SH-SY5Y (cell line): ENCODE measurements at regions not wholly inside any gene's neighbourhood (a gene's known extent, or its start where the extent isn't known, plus 50 kb on each side); places are given as distances from the start of the nearest gene placed in this dataset.

Experiments
- GATA2 ChIP-seq: IDR thresholded peaks from 2 replicates; pipeline ENCODE4 v1.6.1; 2011; ENCODE audit warnings: mild to moderate bottlenecking, low read depth, low read length
- GATA3 ChIP-seq: IDR thresholded peaks from 2 replicates; pipeline ENCODE4 v1.6.1; 2011; ENCODE audit warnings: low read depth, mild to moderate bottlenecking, low read length, moderate library complexity

GRCh38 chr14:89743828-89744227, 210.7 kb downstream of the EFCAB11 start:
- TF ChIP-seq GATA3: no peak
- no peak for TF ChIP-seq GATA2

- TF ChIP-seq GATA3 (no peak), GATA2 (no peak)
Observed at GRCh38 chr14:89740241-89740640, 214.3 kb downstream of the EFCAB11 start.

GRCh38 chr14:89736881-89737280, 217.6 kb downstream of the EFCAB11 start:
- TF ChIP-seq GATA2: no peak
- no peak for TF ChIP-seq GATA3

GRCh38 chr14:89731396-89731933, 223.1 kb downstream of the EFCAB11 start:
- TF ChIP-seq GATA3: no peak
- no peak for TF ChIP-seq GATA2

GRCh38 chr14:89730687-89731086, 223.8 kb downstream of the EFCAB11 start:
- TF ChIP-seq GATA3 (no peak), GATA2 (no peak)

- TF ChIP-seq GATA2 (no peak), GATA3 (no peak)
Observed at GRCh38 chr14:89728964-89729363, 225.6 kb downstream of the EFCAB11 start.

GRCh38 chr14:89724628-89724960, 229.9 kb downstream of the EFCAB11 start:
- TF ChIP-seq GATA3: no peak
- no peak for TF ChIP-seq GATA2

- TF ChIP-seq GATA2 (no peak), GATA3 (no peak)
Observed at GRCh38 chr14:89723930-89724627, 230.5 kb downstream of the EFCAB11 start.

- TF ChIP-seq GATA2: no peak
- TF ChIP-seq GATA3: no peak
Observed at GRCh38 chr14:89721956-89722355, 232.6 kb downstream of the EFCAB11 start.

- TF ChIP-seq GATA2 (no peak), GATA3 (no peak)
Observed at GRCh38 chr14:89720741-89721729, 233.5 kb downstream of the EFCAB11 start.

GRCh38 chr14:89720076-89720687, 234.3 kb downstream of the EFCAB11 start:
- TF ChIP-seq GATA2: no peak
- TF ChIP-seq GATA3: no peak

GRCh38 chr14:89719366-89720075, 235.0 kb downstream of the EFCAB11 start:
- TF ChIP-seq GATA2 (no peak), GATA3 (no peak)

GRCh38 chr14:89708982-89709625, 245.4 kb downstream of the EFCAB11 start:
- TF ChIP-seq GATA2 (no peak), GATA3 (no peak)
